Calu3 (cell line): ENCODE measurements at regions not wholly inside any gene's neighbourhood (a gene's known extent, or its start where the extent isn't known, plus 50 kb on each side); places are given as distances from the start of the nearest gene placed in this dataset.
"Not testable (repeated sequence)": the region's sequence is repeated elsewhere in the genome, so short reads cannot be mapped to it uniquely, and the experiment has no call there.

ENCODE experiments used
- BruUV-seq: library from RNA; stranded (reverse); fragments of 400-500 nt; replicated peaks from 2 replicates; lab custom pipeline; 2021; lab: Mats Ljungman, UMichigan
- CTCF ChIA-PET: fragments of 300-600 bp; sonication (Branson Sonifier 250); formaldehyde crosslinking; loops from one replicate; lab custom pipeline; 2022; ENCODE audit warnings: antibody characterized with exemption; lab: Charles Lee
- DNase-seq: peaks from one replicate; pipeline ENCODE4 v3.0.0; 2022
- H3K27ac Mint-ChIP-seq: one replicate; pipeline ENCODE4 v1.8.0; 2022; ENCODE audit warnings: mixed read lengths; ENCODE audit not compliant: unreplicated experiment
- H3K27me3 Mint-ChIP-seq: one replicate; pipeline ENCODE4 v1.8.0; 2022; ENCODE audit warnings: mixed read lengths; ENCODE audit not compliant: unreplicated experiment
- H3K36me3 Mint-ChIP-seq: one replicate; pipeline ENCODE4 v1.8.0; 2022; ENCODE audit warnings: mild to moderate bottlenecking, moderate library complexity, mixed read lengths; ENCODE audit not compliant: insufficient read depth, unreplicated experiment
- H3K4me1 Mint-ChIP-seq: one replicate; pipeline ENCODE4 v1.8.0; 2022; ENCODE audit warnings: mild to moderate bottlenecking, low read depth, mixed read lengths; ENCODE audit not compliant: unreplicated experiment
- H3K4me3 Mint-ChIP-seq: one replicate; pipeline ENCODE4 v1.8.0; 2022; ENCODE audit warnings: mild to moderate bottlenecking, low read depth, moderate library complexity, mixed read lengths; ENCODE audit not compliant: unreplicated experiment
- H3K9me3 Mint-ChIP-seq: one replicate; pipeline ENCODE4 v1.8.0; 2022; ENCODE audit warnings: low read depth, mixed read lengths; ENCODE audit not compliant: unreplicated experiment
- CTCF ChIP-seq: fragments of 200-600 bp; IDR thresholded peaks from one replicate; pipeline ENCODE4 v1.8.0; 2022; ENCODE audit warnings: antibody characterized with exemption; ENCODE audit not compliant: unreplicated experiment
- intact Hi-C: fragments of 100-400 bp; cut with micrococcal nuclease; formaldehyde crosslinking; loops from one replicate; pipeline ENCODE4 v1.10.0; 2022; ENCODE audit not compliant: unreplicated experiment

DNA sequence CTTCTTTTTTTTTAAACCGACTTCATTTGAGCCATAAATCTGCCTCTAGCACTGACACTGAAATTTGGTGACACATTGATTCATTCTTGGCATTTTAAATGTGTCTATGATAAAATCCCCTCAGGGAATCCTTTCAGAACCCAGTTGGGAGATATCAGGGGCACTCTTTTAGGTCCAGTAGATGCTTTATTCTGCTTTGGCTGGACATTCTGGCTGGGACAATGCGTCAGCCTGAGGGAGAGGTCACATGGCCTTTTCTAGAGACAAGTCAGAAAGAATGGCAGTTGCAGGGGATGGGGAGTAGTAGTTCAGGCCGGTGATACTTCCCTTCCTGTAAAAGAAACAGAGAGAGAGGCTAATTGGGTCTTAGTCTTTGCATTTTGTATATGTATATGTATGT, 63.1 kb downstream of the TRIM43 start:
- H3K4me1 Mint-ChIP-seq, H3K36me3 Mint-ChIP-seq, H3K9me3 Mint-ChIP-seq, H3K27me3 Mint-ChIP-seq, intact Hi-C loops, CTCF ChIA-PET, H3K27ac Mint-ChIP-seq, DNase-seq, BruUV-seq, H3K4me3 Mint-ChIP-seq: not testable (repeated sequence)

DNA sequence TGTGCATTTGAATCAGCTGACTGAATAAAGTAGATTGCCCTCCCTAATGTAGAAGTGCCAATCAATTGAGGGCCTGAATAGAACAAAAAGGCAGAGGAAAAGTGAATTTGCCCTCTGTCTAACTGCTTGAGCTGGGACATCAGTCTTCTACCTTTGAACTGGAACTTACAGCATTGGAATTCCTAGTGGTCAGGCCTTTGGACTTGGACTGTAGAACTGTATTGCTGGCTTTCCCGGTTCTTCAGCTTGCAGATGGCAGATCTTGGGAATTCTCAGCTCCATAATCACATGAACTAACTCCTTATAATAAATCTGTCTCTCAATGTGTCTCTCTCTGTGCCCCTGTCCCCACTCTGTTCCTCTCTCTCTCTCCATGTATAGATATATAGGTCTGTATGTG, 64.8 kb downstream of the TRIM43 start:
- H3K4me1 Mint-ChIP-seq, H3K4me3 Mint-ChIP-seq, H3K9me3 Mint-ChIP-seq, intact Hi-C loops, DNase-seq, H3K27me3 Mint-ChIP-seq, H3K27ac Mint-ChIP-seq, BruUV-seq, H3K36me3 Mint-ChIP-seq, CTCF ChIA-PET: not testable (repeated sequence)

- H3K4me3 Mint-ChIP-seq, DNase-seq, H3K27me3 Mint-ChIP-seq, CTCF ChIA-PET, BruUV-seq, intact Hi-C loops, H3K36me3 Mint-ChIP-seq, H3K27ac Mint-ChIP-seq, H3K4me1 Mint-ChIP-seq, H3K9me3 Mint-ChIP-seq: not testable (repeated sequence)
Observed at GRCh38 chr2:95657937-95658336, 66.1 kb downstream of the TRIM43 start.

GRCh38 chr2:95660766-95661562, 69.2 kb downstream of the TRIM43 start:
- H3K4me1 Mint-ChIP-seq, CTCF ChIA-PET, H3K27ac Mint-ChIP-seq, DNase-seq, H3K27me3 Mint-ChIP-seq, H3K4me3 Mint-ChIP-seq, BruUV-seq, H3K9me3 Mint-ChIP-seq, intact Hi-C loops, H3K36me3 Mint-ChIP-seq: not testable (repeated sequence)

DNA sequence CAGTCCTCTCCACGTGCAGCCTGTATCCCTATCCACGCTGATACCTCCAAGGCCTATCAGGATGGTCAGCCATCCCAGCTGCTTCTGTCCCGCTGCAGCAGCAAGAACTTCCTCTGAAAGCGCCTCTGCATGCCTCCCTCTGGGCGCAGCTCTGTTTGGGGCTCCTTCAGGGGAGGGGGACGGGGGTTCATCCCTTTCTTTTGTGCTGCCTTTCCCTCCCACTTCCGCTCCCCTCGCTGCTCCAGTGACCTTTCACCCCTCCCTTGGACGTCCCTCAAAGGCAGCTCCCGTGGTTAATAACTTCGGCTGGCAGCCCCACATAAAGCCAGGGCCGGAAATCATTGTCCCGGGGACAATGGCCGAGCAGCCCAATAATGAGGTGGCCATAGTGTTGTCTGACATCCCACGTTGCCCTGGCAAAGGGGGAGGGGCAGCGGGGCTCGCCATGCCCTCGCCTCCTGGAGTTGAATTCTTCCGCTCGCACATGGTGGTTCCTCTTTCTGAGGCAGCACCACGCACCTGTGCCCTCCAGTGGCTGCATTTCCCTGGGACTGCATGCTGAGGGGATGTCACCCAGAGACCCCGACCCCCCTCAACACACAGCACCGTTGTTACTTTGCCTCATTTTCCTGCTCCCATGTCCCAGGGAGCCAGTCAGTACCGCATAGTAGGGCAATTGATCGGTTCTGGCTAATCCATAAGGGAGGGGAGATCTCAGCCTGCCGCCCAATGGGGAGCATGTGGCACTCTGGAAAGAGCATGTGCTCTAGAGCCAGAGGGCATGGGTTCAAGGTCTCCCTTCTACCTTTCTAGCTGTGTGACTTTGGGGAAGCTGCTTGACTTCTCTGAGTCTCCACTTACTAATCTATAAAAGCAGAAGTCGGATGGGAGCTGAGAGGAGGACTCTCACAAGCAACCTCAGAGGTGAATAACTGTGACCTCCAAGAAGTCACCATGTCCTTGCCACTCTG, 72.0 kb downstream of the TRIM43 start:
- intact Hi-C loops, CTCF ChIA-PET, DNase-seq, BruUV-seq, H3K36me3 Mint-ChIP-seq, H3K4me1 Mint-ChIP-seq, H3K4me3 Mint-ChIP-seq, H3K27ac Mint-ChIP-seq, H3K9me3 Mint-ChIP-seq: not testable (repeated sequence)
- peaks cover 26% of the 10 kb centered on the region for H3K27me3 Mint-ChIP-seq

GRCh38 chr2:95666636-95667035, 74.8 kb downstream of the TRIM43 start:
- H3K36me3 Mint-ChIP-seq, H3K4me1 Mint-ChIP-seq, H3K9me3 Mint-ChIP-seq, H3K27ac Mint-ChIP-seq, H3K4me3 Mint-ChIP-seq, CTCF ChIA-PET, DNase-seq, BruUV-seq, intact Hi-C loops: not testable (repeated sequence)
- peaks cover 39% of the 10 kb centered on the region for H3K27me3 Mint-ChIP-seq

- H3K4me3 Mint-ChIP-seq, result no peak overlapping the region
- intact Hi-C loops, result no loop called here
- no peak overlapping the region for H3K27ac Mint-ChIP-seq
- CTCF ChIA-PET, result no interaction called here
- no peak for TF ChIP-seq CTCF
- DNase-seq, result no peak
- H3K4me1 Mint-ChIP-seq, result peaks cover 9% of the 10 kb centered on the region
- no peaks in the 10 kb centered on the region for H3K9me3 Mint-ChIP-seq
- H3K27me3 Mint-ChIP-seq, result peaks cover 39% of the 10 kb centered on the region
- no peaks in the 10 kb centered on the region for H3K36me3 Mint-ChIP-seq
- BruUV-seq, result no TSS peak
Observed at GRCh38 chr2:95667480-95667879, 75.7 kb downstream of the TRIM43 start.

DNA sequence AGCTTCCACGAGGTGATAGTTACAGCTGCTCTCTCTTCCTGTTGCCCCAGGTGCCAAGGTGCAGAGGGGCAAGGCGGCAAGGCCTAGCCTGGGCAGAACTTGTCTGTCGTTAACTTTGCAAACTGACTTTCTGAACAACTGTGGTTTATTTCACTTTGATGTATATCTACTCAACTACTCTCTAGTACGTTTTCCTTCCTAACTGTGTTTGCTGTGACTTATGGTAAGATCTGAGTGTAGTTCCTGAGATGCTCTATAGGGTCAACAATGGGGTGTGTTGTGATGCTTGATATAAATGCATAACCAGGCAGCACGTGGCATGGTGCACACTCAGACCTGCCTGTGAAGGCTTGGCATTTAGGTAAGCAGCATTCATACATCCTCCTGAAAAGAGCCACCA, 77.1 kb downstream of the TRIM43 start:
- H3K4me1 Mint-ChIP-seq, BruUV-seq, H3K27ac Mint-ChIP-seq, intact Hi-C loops, H3K36me3 Mint-ChIP-seq, DNase-seq, CTCF ChIA-PET, H3K9me3 Mint-ChIP-seq, H3K4me3 Mint-ChIP-seq: not testable (repeated sequence)
- peaks cover 52% of the 10 kb centered on the region for H3K27me3 Mint-ChIP-seq
